Fibroblast of mammary gland (primary cell): ENCODE measurements at regions not wholly inside any gene's neighbourhood (a gene's known extent, or its start where the extent isn't known, plus 50 kb on each side); places are given as distances from the start of the nearest gene placed in this dataset.

Experiments used
- DNase-seq: peaks from one replicate; pipeline ENCODE4 v3.0.0-alpha.2; 2010; ENCODE audit warnings: low read depth
- H3K4me3 ChIP-seq: 2 replicates; pipeline ENCODE4 v1.5.1; 2011; ENCODE audit warnings: low read depth, mild to moderate bottlenecking, low read length, moderate library complexity; ENCODE audit not compliant: control insufficient read depth
- CTCF ChIP-seq: conservative IDR thresholded peaks from 2 replicates; pipeline ENCODE4 v1.5.1; 2011; ENCODE audit warnings: low read depth, low read length, inconsistent platforms; ENCODE audit not compliant: control insufficient read depth, insufficient read depth

- H3K4me3 ChIP-seq: no peak overlapping the region
- DNase-seq: no peak
- TF ChIP-seq CTCF: no peak
Measured at GRCh38 chr18:1267021-1267420, 362.4 kb downstream of the ADCYAP1 start.

GRCh38 chr18:1270081-1270480 lies 365.4 kb downstream of the ADCYAP1 start:
- no peak for DNase-seq
- H3K4me3 ChIP-seq: no peak overlapping the region
- no peak for TF ChIP-seq CTCF

- no peak overlapping the region for H3K4me3 ChIP-seq
- no peak for DNase-seq
- TF ChIP-seq CTCF: no peak
Measured at GRCh38 chr18:1273469-1273868, 368.8 kb downstream of the ADCYAP1 start.

GRCh38 chr18:1292167-1292566 lies 387.5 kb downstream of the ADCYAP1 start:
- no peak for DNase-seq
- no peak for TF ChIP-seq CTCF
- no peak overlapping the region for H3K4me3 ChIP-seq

GRCh38 chr18:1294229-1294628 lies 389.6 kb downstream of the ADCYAP1 start:
- H3K4me3 ChIP-seq: no peak overlapping the region
- TF ChIP-seq CTCF: no peak
- no peak for DNase-seq

GRCh38 chr18:1296237-1296636 lies 391.6 kb downstream of the ADCYAP1 start:
- no peak overlapping the region for H3K4me3 ChIP-seq
- TF ChIP-seq CTCF: no peak

GRCh38 chr18:1302861-1303260 lies 398.2 kb downstream of the ADCYAP1 start:
- TF ChIP-seq CTCF: no peak
- no peak overlapping the region for H3K4me3 ChIP-seq
- no peak for DNase-seq

More at GRCh38 chr18:1296237-1296636, 391.6 kb downstream of the ADCYAP1 start:
- DNase-seq: no peak
